DOHH2 (cell line): ENCODE measurements at regions not wholly inside any gene's neighbourhood (a gene's known extent, or its start where the extent isn't known, plus 50 kb on each side); places are given as distances from the start of the nearest gene placed in this dataset.

Source experiments
- H3F3A ChIP-seq: fragments of 200-600 bp; sonication (generic), shearing (Covaris generic); 2 replicates; pipeline ENCODE4 v1.6.0; 2016; ENCODE audit warnings: antibody characterized with exemption, mild to moderate bottlenecking; ENCODE audit not compliant: control insufficient read depth, insufficient read depth
- H3K27ac ChIP-seq: fragments of 200-600 bp; sonication (generic); 2 replicates; pipeline ENCODE4 v1.5.1; 2014; ENCODE audit warnings: low read depth, mild to moderate bottlenecking, low read length, moderate library complexity
- H3K27me3 ChIP-seq: fragments of 200-600 bp; sonication (generic); 2 replicates; pipeline ENCODE4 v1.6.1; 2014; ENCODE audit warnings: mild to moderate bottlenecking, low read length, mixed read lengths; ENCODE audit not compliant: control insufficient read depth
- H3K36me3 ChIP-seq: fragments of 200-600 bp; sonication (generic); 2 replicates; pipeline ENCODE4 v1.6.1; 2014; ENCODE audit warnings: mild to moderate bottlenecking, low read length, moderate library complexity, mixed read lengths; ENCODE audit not compliant: control insufficient read depth
- H3K4me1 ChIP-seq: fragments of 200-600 bp; sonication (generic); 2 replicates; pipeline ENCODE4 v1.6.1; 2014; ENCODE audit warnings: mild to moderate bottlenecking, low read length, mixed read lengths; ENCODE audit not compliant: control insufficient read depth
- H3K4me2 ChIP-seq: fragments of 200-600 bp; sonication (generic); 2 replicates; pipeline ENCODE4 v1.6.0; 2014; ENCODE audit warnings: mild to moderate bottlenecking, low read length, moderate library complexity
- H3K4me3 ChIP-seq: fragments of 200-600 bp; sonication (generic); 2 replicates; pipeline ENCODE4 v1.5.1; 2014; ENCODE audit warnings: mild to moderate bottlenecking, low read length, mixed read lengths
- H3K79me2 ChIP-seq: fragments of 200-600 bp; sonication (generic); 2 replicates; pipeline ENCODE4 v1.6.1; 2014; ENCODE audit warnings: mild to moderate bottlenecking, low read length, mixed read lengths; ENCODE audit not compliant: control insufficient read depth
- H3K9me2 ChIP-seq: fragments of 200-600 bp; sonication (generic); replicated peaks from 2 replicates; pipeline ENCODE4 v1.6.1; 2014; ENCODE audit warnings: mild to moderate bottlenecking, low read length, mixed read lengths; ENCODE audit not compliant: control insufficient read depth
- H3K9me3 ChIP-seq: fragments of 200-600 bp; sonication (generic); 2 replicates; pipeline ENCODE4 v1.6.1; 2014; ENCODE audit warnings: antibody characterized with exemption, low read length, mixed read lengths; ENCODE audit not compliant: control insufficient read depth, insufficient read depth
- H4K20me1 ChIP-seq: fragments of 200-600 bp; sonication (generic); 2 replicates; pipeline ENCODE4 v1.6.0; 2014; ENCODE audit warnings: low read depth, mild to moderate bottlenecking, antibody characterized with exemption, low read length, moderate library complexity; ENCODE audit not compliant: control insufficient read depth, insufficient read depth
- EZH2phosphoT487 ChIP-seq: fragments of 200-600 bp; sonication (generic); IDR thresholded peaks from 2 replicates; pipeline ENCODE4 v1.6.1; 2017; ENCODE audit warnings: borderline replicate concordance, mild to moderate bottlenecking, antibody characterized with exemption, low read length, moderate library complexity, mixed read lengths
- TF ChIP-seq, protein P1 (sequence below): fragments of 200-600 bp; sonication (generic); IDR thresholded peaks from one replicate; pipeline ENCODE4 v1.5.1; 2014; ENCODE audit warnings: antibody characterized with exemption, mild to moderate bottlenecking, low read depth, low read length; ENCODE audit not compliant: poor library complexity, severe bottlenecking

DNA sequence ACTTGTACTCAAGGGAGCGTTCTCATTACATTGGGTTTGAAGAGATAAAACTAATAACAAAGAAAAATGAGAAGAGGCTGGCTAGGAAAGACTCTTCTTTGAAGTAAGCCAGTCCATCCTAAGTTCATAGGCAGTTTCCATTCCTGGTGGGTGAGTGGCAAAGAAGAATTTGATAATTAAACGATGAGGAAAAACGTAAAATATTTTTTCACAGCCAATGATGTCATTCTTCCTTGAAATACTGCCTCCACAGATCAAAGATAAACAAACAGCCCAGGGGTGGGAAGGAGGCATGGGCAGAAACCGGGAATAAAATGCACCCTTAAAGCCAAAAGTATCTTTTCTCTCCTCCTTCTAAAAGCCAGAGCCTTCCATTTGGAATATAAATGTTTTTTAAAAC, 346.6 kb downstream of the PMP22 start:
- Histone ChIP-seq H3K4me2 (no peak overlapping the region), H3K27me3 (no peaks in the 10 kb centered on the region), H3K36me3 (no peaks in the 10 kb centered on the region), H3K9me3 (no peaks in the 10 kb centered on the region), H3K27ac (no peak overlapping the region), H3F3A (no peaks in the 10 kb centered on the region), H3K9me2 (no peaks in the 10 kb centered on the region), H3K4me1 (no peaks in the 10 kb centered on the region), H3K4me3 (no peak overlapping the region), H4K20me1 (no peaks in the 10 kb centered on the region), H3K79me2 (no peaks in the 10 kb centered on the region)
- TF ChIP-seq EZH2phosphoT487 = no peak
- TF ChIP-seq, protein P1, sequence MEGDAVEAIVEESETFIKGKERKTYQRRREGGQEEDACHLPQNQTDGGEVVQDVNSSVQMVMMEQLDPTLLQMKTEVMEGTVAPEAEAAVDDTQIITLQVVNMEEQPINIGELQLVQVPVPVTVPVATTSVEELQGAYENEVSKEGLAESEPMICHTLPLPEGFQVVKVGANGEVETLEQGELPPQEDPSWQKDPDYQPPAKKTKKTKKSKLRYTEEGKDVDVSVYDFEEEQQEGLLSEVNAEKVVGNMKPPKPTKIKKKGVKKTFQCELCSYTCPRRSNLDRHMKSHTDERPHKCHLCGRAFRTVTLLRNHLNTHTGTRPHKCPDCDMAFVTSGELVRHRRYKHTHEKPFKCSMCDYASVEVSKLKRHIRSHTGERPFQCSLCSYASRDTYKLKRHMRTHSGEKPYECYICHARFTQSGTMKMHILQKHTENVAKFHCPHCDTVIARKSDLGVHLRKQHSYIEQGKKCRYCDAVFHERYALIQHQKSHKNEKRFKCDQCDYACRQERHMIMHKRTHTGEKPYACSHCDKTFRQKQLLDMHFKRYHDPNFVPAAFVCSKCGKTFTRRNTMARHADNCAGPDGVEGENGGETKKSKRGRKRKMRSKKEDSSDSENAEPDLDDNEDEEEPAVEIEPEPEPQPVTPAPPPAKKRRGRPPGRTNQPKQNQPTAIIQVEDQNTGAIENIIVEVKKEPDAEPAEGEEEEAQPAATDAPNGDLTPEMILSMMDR = no peak

- no peak overlapping the region for H3K27ac ChIP-seq
- H3K4me1 ChIP-seq = no peaks in the 10 kb centered on the region
- H3K9me2 ChIP-seq = no peaks in the 10 kb centered on the region
- no peaks in the 10 kb centered on the region for H3K79me2 ChIP-seq
- H3K9me3 ChIP-seq = no peaks in the 10 kb centered on the region
- H3K27me3 ChIP-seq = no peaks in the 10 kb centered on the region
- no peak overlapping the region for H3K4me2 ChIP-seq
- H3K36me3 ChIP-seq = no peaks in the 10 kb centered on the region
- no peak for TF ChIP-seq EZH2phosphoT487
- TF ChIP-seq, protein P1 = no peak
- no peaks in the 10 kb centered on the region for H4K20me1 ChIP-seq
- no peak overlapping the region for H3K4me3 ChIP-seq
- no peaks in the 10 kb centered on the region for H3F3A ChIP-seq
Observed at GRCh38 chr17:14910916-14911315, 354.2 kb downstream of the PMP22 start.

DNA sequence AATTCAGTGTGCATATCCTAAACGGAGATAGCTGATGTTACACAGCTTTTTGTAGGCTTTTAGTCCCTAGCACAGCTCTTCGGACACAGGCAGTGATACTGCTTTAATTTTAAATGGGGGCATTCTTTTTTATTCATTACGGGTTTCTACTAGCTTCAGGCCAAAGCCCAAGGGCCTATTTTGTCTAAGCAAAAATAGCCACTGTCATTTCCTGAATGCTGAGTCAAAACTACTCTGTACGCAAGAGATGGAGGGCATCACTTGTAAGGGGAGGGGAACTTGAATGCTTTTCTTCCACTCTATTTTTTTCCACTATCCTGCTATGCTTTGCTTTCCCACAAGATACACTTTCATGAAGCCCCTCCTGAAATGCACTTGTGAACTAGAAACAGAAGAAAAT, 360.7 kb downstream of the PMP22 start:
- Histone ChIP-seq H3K9me2 (no peaks in the 10 kb centered on the region), H3K4me3 (no peak overlapping the region), H3F3A (no peaks in the 10 kb centered on the region), H3K27ac (no peak overlapping the region), H4K20me1 (no peaks in the 10 kb centered on the region), H3K79me2 (no peaks in the 10 kb centered on the region), H3K27me3 (no peaks in the 10 kb centered on the region), H3K36me3 (no peaks in the 10 kb centered on the region), H3K4me2 (no peak overlapping the region), H3K4me1 (no peaks in the 10 kb centered on the region), H3K9me3 (no peaks in the 10 kb centered on the region)
- TF ChIP-seq EZH2phosphoT487 = no peak
- TF ChIP-seq, protein P1 = no peak

DNA sequence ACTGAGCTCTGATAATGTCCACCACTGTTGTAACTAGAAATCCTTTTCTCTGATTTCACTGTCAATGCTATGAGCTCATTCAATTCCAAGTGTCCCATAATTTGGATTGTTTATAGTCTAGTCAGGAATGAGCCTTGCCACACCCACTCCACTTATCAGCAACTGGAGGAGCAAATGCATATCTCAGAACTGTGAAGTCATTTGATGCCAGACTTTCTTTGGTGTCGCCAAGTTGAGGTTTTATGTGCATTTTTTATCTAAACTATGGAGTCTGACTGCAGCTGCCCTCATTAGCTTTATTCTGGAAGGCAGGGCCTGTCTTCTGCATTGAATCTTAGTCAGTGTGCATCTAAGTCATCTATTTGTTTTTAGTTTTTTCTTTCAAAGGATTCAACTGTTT, 361.3 kb downstream of the PMP22 start:
- Histone ChIP-seq H3K9me2 (no peaks in the 10 kb centered on the region), H3K4me3 (no peak overlapping the region), H3K27me3 (no peaks in the 10 kb centered on the region), H3K4me1 (no peaks in the 10 kb centered on the region), H3K36me3 (no peaks in the 10 kb centered on the region), H3K27ac (no peak overlapping the region), H4K20me1 (no peaks in the 10 kb centered on the region), H3F3A (no peaks in the 10 kb centered on the region), H3K4me2 (no peak overlapping the region), H3K9me3 (no peaks in the 10 kb centered on the region), H3K79me2 (no peaks in the 10 kb centered on the region)
- TF ChIP-seq, protein P1 = no peak
- no peak for TF ChIP-seq EZH2phosphoT487
